ENCODE measurements at regions not wholly inside any gene's neighbourhood (a gene's known extent, or its start where the extent isn't known, plus 50 kb on each side); places are given as distances from the start of the nearest gene placed in this dataset.

DNA sequence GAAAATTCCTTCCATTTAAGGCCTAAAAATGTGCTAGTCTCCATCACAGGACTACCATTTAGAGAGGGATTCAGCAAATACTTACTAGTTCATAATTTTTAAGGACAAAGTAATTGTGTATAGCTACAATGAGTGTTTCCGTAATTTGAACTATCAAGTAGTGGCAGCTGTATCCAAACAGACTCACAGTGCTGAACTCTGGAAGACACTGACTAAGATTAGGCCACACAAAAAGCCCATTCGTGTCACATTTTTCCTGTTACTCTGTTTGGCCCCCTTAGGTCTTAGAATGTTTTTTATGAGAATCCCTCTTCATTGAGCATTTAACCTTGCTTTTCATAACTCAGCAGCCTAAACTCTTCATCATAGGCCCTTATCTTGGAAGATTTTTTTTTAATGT is 731.2 kb upstream of the PCDH9 start:
- no peaks in the 10 kb centered on the region for H3K27me3 ChIP-seq (replicated peaks; ENCODE audit: insufficient read depth, low read length)
- no peak overlapping the region for H3K4me3 ChIP-seq (ENCODE audit: low read length)
- H3K9me2 ChIP-seq (replicated peaks; ENCODE audit: insufficient read depth, low read length) = no peaks in the 10 kb centered on the region
- H3F3A ChIP-seq (ENCODE audit: insufficient read depth, low read length) = no peaks in the 10 kb centered on the region
- no peaks in the 10 kb centered on the region for H3K79me2 ChIP-seq (ENCODE audit: low read length)
- no peaks in the 10 kb centered on the region for H3K9me3 ChIP-seq (replicated peaks; ENCODE audit: insufficient read depth, low read length)
- no peaks in the 10 kb centered on the region for H3K36me3 ChIP-seq (replicated peaks; ENCODE audit: insufficient read depth, low read length)
- no peak overlapping the region for H2AFZ ChIP-seq (ENCODE audit: low read length)
- DNase-seq = no peak
- TF ChIP-seq, protein P1, sequence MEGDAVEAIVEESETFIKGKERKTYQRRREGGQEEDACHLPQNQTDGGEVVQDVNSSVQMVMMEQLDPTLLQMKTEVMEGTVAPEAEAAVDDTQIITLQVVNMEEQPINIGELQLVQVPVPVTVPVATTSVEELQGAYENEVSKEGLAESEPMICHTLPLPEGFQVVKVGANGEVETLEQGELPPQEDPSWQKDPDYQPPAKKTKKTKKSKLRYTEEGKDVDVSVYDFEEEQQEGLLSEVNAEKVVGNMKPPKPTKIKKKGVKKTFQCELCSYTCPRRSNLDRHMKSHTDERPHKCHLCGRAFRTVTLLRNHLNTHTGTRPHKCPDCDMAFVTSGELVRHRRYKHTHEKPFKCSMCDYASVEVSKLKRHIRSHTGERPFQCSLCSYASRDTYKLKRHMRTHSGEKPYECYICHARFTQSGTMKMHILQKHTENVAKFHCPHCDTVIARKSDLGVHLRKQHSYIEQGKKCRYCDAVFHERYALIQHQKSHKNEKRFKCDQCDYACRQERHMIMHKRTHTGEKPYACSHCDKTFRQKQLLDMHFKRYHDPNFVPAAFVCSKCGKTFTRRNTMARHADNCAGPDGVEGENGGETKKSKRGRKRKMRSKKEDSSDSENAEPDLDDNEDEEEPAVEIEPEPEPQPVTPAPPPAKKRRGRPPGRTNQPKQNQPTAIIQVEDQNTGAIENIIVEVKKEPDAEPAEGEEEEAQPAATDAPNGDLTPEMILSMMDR (IDR thresholded peaks at IDR 0.05; ENCODE audit: low read length) = no peak
- TF ChIP-seq EZH2 (optimal IDR thresholded peaks at IDR 0.05; ENCODE audit: low read depth, low read length) (no peak), EZH2phosphoT487 (IDR thresholded peaks at IDR 0.05; ENCODE audit: low read length) (no peak)
- no peak overlapping the region for H3K27ac ChIP-seq (ENCODE audit: low read length)
- H4K20me1 ChIP-seq (ENCODE audit: insufficient read depth, low read length) = no peaks in the 10 kb centered on the region
- H3K9ac ChIP-seq (ENCODE audit: low read length) = no peak overlapping the region
- no peaks in the 10 kb centered on the region for H3K4me1 ChIP-seq (ENCODE audit: low read length)
- H3K4me2 ChIP-seq (ENCODE audit: low read depth, low read length) = no peak overlapping the region

DNA sequence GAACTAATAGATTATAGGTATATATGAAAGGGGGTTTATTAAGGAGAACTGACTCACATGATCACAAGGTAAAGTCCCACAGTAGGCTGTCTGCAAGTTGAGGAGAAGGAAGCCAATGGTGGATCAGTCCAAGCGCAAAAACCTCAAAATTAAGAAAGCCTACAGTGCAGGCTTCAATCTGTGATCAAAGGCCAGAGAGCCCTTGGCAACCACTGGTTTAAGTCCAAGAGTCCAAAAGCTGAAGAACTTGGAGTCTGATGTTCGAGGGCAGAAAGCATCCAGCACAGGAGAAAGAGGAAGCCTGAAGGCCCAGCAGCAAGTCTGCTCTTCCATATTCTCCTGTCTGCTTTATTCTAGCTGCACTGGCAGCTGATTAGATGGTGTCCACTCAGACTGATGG is 721.3 kb upstream of the PCDH9 start:
- H3K9me2 ChIP-seq (replicated peaks; ENCODE audit: insufficient read depth, low read length) = no peaks in the 10 kb centered on the region
- no peak overlapping the region for H2AFZ ChIP-seq (ENCODE audit: low read length)
- H3F3A ChIP-seq (ENCODE audit: insufficient read depth, low read length) = no peaks in the 10 kb centered on the region
- no peaks in the 10 kb centered on the region for H3K4me1 ChIP-seq (ENCODE audit: low read length)
- TF ChIP-seq EZH2 (optimal IDR thresholded peaks at IDR 0.05; ENCODE audit: low read depth, low read length) (no peak), EZH2phosphoT487 (IDR thresholded peaks at IDR 0.05; ENCODE audit: low read length) (no peak)
- TF ChIP-seq, protein P1 (IDR thresholded peaks at IDR 0.05; ENCODE audit: low read length) = no peak
- H3K9ac ChIP-seq (ENCODE audit: low read length) = no peak overlapping the region
- no peaks in the 10 kb centered on the region for H3K36me3 ChIP-seq (replicated peaks; ENCODE audit: insufficient read depth, low read length)
- H4K20me1 ChIP-seq (ENCODE audit: insufficient read depth, low read length) = no peaks in the 10 kb centered on the region
- H3K27me3 ChIP-seq (replicated peaks; ENCODE audit: insufficient read depth, low read length) = no peaks in the 10 kb centered on the region
- DNase-seq = no peak
- no peak overlapping the region for H3K4me2 ChIP-seq (ENCODE audit: low read depth, low read length)
- H3K4me3 ChIP-seq (ENCODE audit: low read length) = no peak overlapping the region
- no peaks in the 10 kb centered on the region for H3K9me3 ChIP-seq (replicated peaks; ENCODE audit: insufficient read depth, low read length)
- no peak overlapping the region for H3K27ac ChIP-seq (ENCODE audit: low read length)
- no peaks in the 10 kb centered on the region for H3K79me2 ChIP-seq (ENCODE audit: low read length)

GRCh38 chr13:67950603-67951002 is 720.5 kb upstream of the PCDH9 start:
- Histone ChIP-seq H3K79me2 (ENCODE audit: low read length) (no peaks in the 10 kb centered on the region), H3K9me2 (replicated peaks; ENCODE audit: insufficient read depth, low read length) (no peaks in the 10 kb centered on the region), H3K4me2 (ENCODE audit: low read depth, low read length) (no peak overlapping the region), H4K20me1 (ENCODE audit: insufficient read depth, low read length) (no peaks in the 10 kb centered on the region), H3K36me3 (replicated peaks; ENCODE audit: insufficient read depth, low read length) (no peaks in the 10 kb centered on the region), H3K4me3 (ENCODE audit: low read length) (no peak overlapping the region), H3K27me3 (replicated peaks; ENCODE audit: insufficient read depth, low read length) (no peaks in the 10 kb centered on the region), H3F3A (ENCODE audit: insufficient read depth, low read length) (no peaks in the 10 kb centered on the region), H3K27ac (ENCODE audit: low read length) (no peak overlapping the region), H3K9ac (ENCODE audit: low read length) (no peak overlapping the region), H3K9me3 (replicated peaks; ENCODE audit: insufficient read depth, low read length) (no peaks in the 10 kb centered on the region), H2AFZ (ENCODE audit: low read length) (no peak overlapping the region), H3K4me1 (ENCODE audit: low read length) (no peaks in the 10 kb centered on the region)
- no peak for TF ChIP-seq EZH2phosphoT487 (IDR thresholded peaks at IDR 0.05; ENCODE audit: low read length)
- no peak for TF ChIP-seq EZH2 (optimal IDR thresholded peaks at IDR 0.05; ENCODE audit: low read depth, low read length)
- TF ChIP-seq, protein P1 (IDR thresholded peaks at IDR 0.05; ENCODE audit: low read length) = no peak
- no peak for DNase-seq
